B cell (primary cell): ENCODE measurements at regions not wholly inside any gene's neighbourhood (a gene's known extent, or its start where the extent isn't known, plus 50 kb on each side); places are given as distances from the start of the nearest gene placed in this dataset.

Experiments
- EZH2 ChIP-seq: IDR thresholded peaks from 2 replicates; pipeline ENCODE4 v1.6.1; 2012; ENCODE audit warnings: borderline replicate concordance, low read depth, mild to moderate bottlenecking, moderate library complexity, low read length; ENCODE audit not compliant: insufficient read depth, poor library complexity, severe bottlenecking
- TF ChIP-seq, protein P1 (sequence below): fragments of 200-600 bp; IDR thresholded peaks from one replicate; pipeline ENCODE4 v1.8.0; 2022; ENCODE audit warnings: antibody characterized with exemption, mild to moderate bottlenecking

DNA sequence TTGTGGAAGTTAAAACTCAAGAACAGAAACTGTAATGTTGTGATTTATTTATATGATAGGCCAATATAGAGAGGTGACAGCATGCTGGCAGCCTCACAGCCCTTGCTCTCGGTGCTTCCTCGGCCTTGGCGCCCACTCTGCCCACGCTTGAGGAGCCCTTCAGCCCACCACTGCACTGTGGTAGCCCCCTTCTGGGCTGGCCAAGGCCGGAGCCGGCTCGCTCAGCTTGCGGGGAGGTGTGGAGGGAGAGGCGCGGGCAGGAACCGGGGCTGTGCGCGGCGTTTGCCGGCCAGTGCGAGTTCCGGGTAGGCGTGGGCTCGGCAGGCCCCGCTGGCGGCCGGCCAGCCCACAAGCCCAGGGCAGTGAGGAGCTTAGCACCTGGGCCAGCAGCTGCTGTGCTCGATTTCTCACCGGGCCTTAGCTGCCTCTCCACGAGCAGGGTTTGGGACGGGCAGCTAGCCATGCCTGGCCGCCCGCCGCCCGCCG is 65.8 kb upstream of the SLC8A3 start:
- TF ChIP-seq, protein P1, sequence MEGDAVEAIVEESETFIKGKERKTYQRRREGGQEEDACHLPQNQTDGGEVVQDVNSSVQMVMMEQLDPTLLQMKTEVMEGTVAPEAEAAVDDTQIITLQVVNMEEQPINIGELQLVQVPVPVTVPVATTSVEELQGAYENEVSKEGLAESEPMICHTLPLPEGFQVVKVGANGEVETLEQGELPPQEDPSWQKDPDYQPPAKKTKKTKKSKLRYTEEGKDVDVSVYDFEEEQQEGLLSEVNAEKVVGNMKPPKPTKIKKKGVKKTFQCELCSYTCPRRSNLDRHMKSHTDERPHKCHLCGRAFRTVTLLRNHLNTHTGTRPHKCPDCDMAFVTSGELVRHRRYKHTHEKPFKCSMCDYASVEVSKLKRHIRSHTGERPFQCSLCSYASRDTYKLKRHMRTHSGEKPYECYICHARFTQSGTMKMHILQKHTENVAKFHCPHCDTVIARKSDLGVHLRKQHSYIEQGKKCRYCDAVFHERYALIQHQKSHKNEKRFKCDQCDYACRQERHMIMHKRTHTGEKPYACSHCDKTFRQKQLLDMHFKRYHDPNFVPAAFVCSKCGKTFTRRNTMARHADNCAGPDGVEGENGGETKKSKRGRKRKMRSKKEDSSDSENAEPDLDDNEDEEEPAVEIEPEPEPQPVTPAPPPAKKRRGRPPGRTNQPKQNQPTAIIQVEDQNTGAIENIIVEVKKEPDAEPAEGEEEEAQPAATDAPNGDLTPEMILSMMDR: no peak
- TF ChIP-seq EZH2: no peak
